Esophagus squamous epithelium (tissue), 5 donors: ENCODE measurements at regions not wholly inside any gene's neighbourhood (a gene's known extent, or its start where the extent isn't known, plus 50 kb on each side); places are given as distances from the start of the nearest gene placed in this dataset.

ENCODE experiments used
- DNase-seq: peaks from one replicate; lab custom pipeline; 2025; lab: John Stamatoyannopoulos, UW
- H3K27ac ChIP-seq, 4 donors: fragments of 200-600 bp; sonication (generic); one replicate each; pipeline ENCODE4 v1.5.1; 2016 to 2019; ENCODE audit warnings: mild to moderate bottlenecking in 1 of 4
- H3K27me3 ChIP-seq, 4 donors: fragments of 200-600 bp; sonication (generic); 1 replicate in 3 of 4; 2 replicates in 1 of 4; pipeline versions ENCODE4 v1.5.1 to v1.6.0; 2017 to 2021; ENCODE audit warnings: antibody characterized with exemption in 1 of 4
- H3K36me3 ChIP-seq, 3 donors: fragments of 200-600 bp; sonication (generic); one replicate each; pipeline ENCODE4 v1.5.1; 2016 to 2019
- H3K4me1 ChIP-seq, 3 donors: fragments of 200-600 bp; sonication (generic); one replicate each; pipeline ENCODE4 v1.5.1; 2017 to 2019
- H3K4me3 ChIP-seq, 4 donors: fragments of 200-600 bp; sonication (generic); 1 replicate in 3 of 4; 2 replicates in 1 of 4; pipeline ENCODE4 v1.5.1; 2016 to 2019; ENCODE audit warnings: mild to moderate bottlenecking in 2 of 4, moderate library complexity in 1 of 4
- H3K9me3 ChIP-seq, 3 donors: fragments of 200-600 bp; sonication (generic); one replicate each; pipeline ENCODE4 v1.5.1; 2016 to 2019
- CTCF ChIP-seq, 6 experiments: fragments of 450-650 bp in 4 of 6; fragments of 200-600 bp in 2 of 6; sonication (generic) in 2 of 6; IDR thresholded peaks; one replicate each; pipeline ENCODE4 v1.5.1; 2016 to 2019; ENCODE audit warnings: antibody characterized with exemption in 6 of 6, mild to moderate bottlenecking in 4 of 6, moderate library complexity in 4 of 6
- POLR2A ChIP-seq, 4 donors: fragments of 450-650 bp; IDR thresholded peaks; one replicate each; pipeline ENCODE4 v1.6.1; 2017; ENCODE audit warnings: antibody characterized with exemption in 4 of 4, mild to moderate bottlenecking in 4 of 4, moderate library complexity in 3 of 4
- WGBS, 2 donors: methylation state at CpG; one replicate each; pipeline ENCODE4 v1.1.5; 2018; 5-methylcytosine and 5-hydroxymethylcytosine counted together
- intact Hi-C: fragments of 100-400 bp; cut with DNase I; formaldehyde crosslinking; loops from one replicate; pipeline ENCODE4 v1.15.0; 2022
- donor health status: DM: yes; HTN: yes; CAD: no.

GRCh38 chr2:146964494-146964893 is 880.3 kb upstream of the ACVR2A start:
- H3K4me3 ChIP-seq = no peak overlapping the region
- H3K36me3 ChIP-seq = no peaks in the 10 kb centered on the region
- H3K27me3 ChIP-seq = no peaks in the 10 kb centered on the region
- peaks cover 0 to 2% (median 0%) of the 10 kb centered on the region in 3 donors for H3K9me3 ChIP-seq
- intact Hi-C loops = no loop called here
- no peak overlapping the region for H3K27ac ChIP-seq
- no peak for TF ChIP-seq POLR2A (IDR thresholded peaks at IDR 0.05)
- no peak for TF ChIP-seq CTCF (IDR thresholded peaks at IDR 0.05)
- WGBS, 2 donors = 46 to 47% methylated on average over 1 of the region's 1 CpG
- no peak for DNase-seq
- H3K4me1 ChIP-seq = no peaks in the 10 kb centered on the region

GRCh38 chr2:146954544-146954943 is 890.3 kb upstream of the ACVR2A start:
- 65 to 78% methylated on average over 5 of the region's 5 CpGs for WGBS, 2 donors

DNA sequence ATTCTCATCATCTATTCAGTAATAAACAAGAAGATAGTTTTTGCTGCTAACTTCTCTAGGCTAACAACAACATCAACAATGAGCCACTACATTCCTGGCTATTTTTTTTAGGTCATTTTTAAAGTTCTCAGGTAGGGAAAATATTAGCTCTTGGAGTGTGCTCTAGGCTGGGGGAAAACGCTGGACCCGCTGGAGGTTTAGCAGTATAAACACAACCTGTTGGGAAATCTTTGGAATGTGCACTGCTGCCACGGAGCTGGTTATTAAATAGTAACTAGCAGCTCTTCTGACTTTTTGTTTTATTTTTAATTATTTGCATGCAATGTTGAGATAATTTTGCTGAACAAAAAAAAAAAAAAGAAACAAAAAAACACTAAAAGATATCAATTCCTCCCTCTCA is 892.1 kb upstream of the ACVR2A start:
- Histone ChIP-seq H3K9me3 (no peaks in the 10 kb centered on the region), H3K4me1 (no peaks in the 10 kb centered on the region), H3K36me3 (no peaks in the 10 kb centered on the region), H3K27me3 (no peaks in the 10 kb centered on the region), H3K27ac (no peak overlapping the region), H3K4me3 (no peak overlapping the region)
- 72 to 74% methylated on average over 3 of the region's 3 CpGs for WGBS, 2 donors
- intact Hi-C loops = no loop called here
- no peak for DNase-seq
- no peak for TF ChIP-seq CTCF (IDR thresholded peaks at IDR 0.05)
- TF ChIP-seq POLR2A (IDR thresholded peaks at IDR 0.05) = no peak

More at GRCh38 chr2:146954544-146954943, 890.3 kb upstream of the ACVR2A start:
- Histone ChIP-seq H3K27me3 (no peaks in the 10 kb centered on the region), H3K4me1 (no peaks in the 10 kb centered on the region), H3K36me3 (no peaks in the 10 kb centered on the region), H3K4me3 (no peak overlapping the region), H3K9me3 (no peaks in the 10 kb centered on the region), H3K27ac (no peak overlapping the region)
- DNase-seq = no peak
- intact Hi-C loops = no loop called here
- TF ChIP-seq CTCF (IDR thresholded peaks at IDR 0.05) = no peak
- TF ChIP-seq POLR2A (IDR thresholded peaks at IDR 0.05) = no peak

DNA sequence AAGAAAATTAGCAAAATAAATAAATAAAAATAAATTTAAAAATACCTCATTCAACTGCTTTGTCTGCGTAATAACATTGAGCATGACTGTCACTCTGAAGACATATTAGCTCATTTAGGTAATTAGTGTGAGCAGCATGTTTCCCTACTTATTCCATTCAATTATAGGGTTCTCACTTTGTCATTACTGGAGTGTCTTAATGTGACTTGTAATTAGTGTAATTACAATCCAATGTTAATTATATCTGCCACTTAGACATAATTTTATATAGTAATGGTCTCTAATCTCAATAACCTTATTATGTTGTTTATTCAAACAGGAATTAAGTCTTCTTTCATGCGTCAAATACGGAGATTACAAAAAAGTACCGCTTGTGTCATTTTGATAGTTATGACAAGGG is 893.9 kb upstream of the ACVR2A start:
- Histone ChIP-seq H3K27me3 (no peaks in the 10 kb centered on the region), H3K27ac (no peak overlapping the region), H3K36me3 (no peaks in the 10 kb centered on the region), H3K4me1 (no peaks in the 10 kb centered on the region), H3K9me3 (no peaks in the 10 kb centered on the region), H3K4me3 (no peak overlapping the region)
- DNase-seq = no peak
- intact Hi-C loops = no loop called here
- WGBS, 2 donors = 88 to 91% methylated on average over 4 of the region's 4 CpGs
- TF ChIP-seq POLR2A (IDR thresholded peaks at IDR 0.05) (no peak), CTCF (IDR thresholded peaks at IDR 0.05) (no peak)

DNA sequence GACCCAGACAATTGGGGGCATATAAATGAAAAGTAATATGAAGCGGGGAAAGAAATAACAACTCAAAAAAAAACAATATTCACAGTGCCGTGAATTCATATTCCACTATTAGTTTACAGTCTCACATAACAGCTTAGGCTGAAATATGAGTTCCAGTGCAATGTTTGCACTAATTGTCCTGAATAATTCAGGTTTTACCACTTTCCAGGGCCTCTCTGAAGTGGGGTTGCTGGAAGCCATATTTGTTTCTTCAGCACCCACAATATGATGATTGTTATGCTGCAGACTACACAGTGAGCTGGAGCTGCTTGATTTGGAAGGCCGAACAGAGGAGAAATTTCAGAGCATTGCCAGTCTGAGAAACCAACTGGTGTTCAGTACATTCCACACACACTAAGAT is 894.5 kb upstream of the ACVR2A start:
- intact Hi-C loops = no loop called here

DNA sequence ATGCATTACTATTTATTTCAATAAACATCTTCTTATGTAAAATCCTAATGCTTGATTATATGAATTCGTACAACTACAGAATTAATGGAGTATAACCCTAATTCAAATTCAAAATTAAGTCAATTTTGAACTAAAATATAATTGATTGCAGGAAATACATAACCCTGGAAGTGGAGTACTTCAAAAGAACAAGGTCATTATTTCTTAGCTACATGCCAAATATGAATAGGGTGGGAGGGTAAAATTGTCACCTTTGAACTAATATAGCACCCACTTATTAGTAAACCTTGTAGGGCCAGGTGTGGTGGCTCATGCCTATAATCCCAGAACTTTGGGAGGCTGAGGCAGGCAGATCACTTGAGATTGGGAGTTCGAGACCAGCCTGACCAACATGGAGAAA is 895.4 kb upstream of the ACVR2A start:
- no peak overlapping the region for H3K27ac ChIP-seq
- no peak for TF ChIP-seq POLR2A (IDR thresholded peaks at IDR 0.05)
- no peak for TF ChIP-seq CTCF (IDR thresholded peaks at IDR 0.05)
- no peaks in the 10 kb centered on the region for H3K36me3 ChIP-seq
- WGBS, 2 donors = 90 to 94% methylated on average over 2 of the region's 2 CpGs
- intact Hi-C loops = no loop called here
- H3K4me1 ChIP-seq = no peaks in the 10 kb centered on the region
- H3K9me3 ChIP-seq = no peaks in the 10 kb centered on the region
- no peak for DNase-seq
- no peaks in the 10 kb centered on the region for H3K27me3 ChIP-seq
- H3K4me3 ChIP-seq = no peak overlapping the region

More for the DNA sequence above, 894.5 kb upstream of the ACVR2A start:
- no peak for TF ChIP-seq POLR2A (IDR thresholded peaks at IDR 0.05)
- WGBS, 2 donors = 78 to 88% methylated on average over 3 of the region's 3 CpGs
- no peaks in the 10 kb centered on the region for H3K27me3 ChIP-seq
- H3K4me1 ChIP-seq = no peaks in the 10 kb centered on the region
- H3K27ac ChIP-seq = no peak overlapping the region
- H3K36me3 ChIP-seq = no peaks in the 10 kb centered on the region
- H3K9me3 ChIP-seq = no peaks in the 10 kb centered on the region
- DNase-seq = no peak
- no peak overlapping the region for H3K4me3 ChIP-seq
